ENCODE measurements at regions not wholly inside any gene's neighbourhood (a gene's known extent, or its start where the extent isn't known, plus 50 kb on each side); places are given as distances from the start of the nearest gene placed in this dataset.

- no peak for DNase-seq (ENCODE audit: low read depth in 3 of 3)
Measured at GRCh38 chr13:53847502-53847901, 818.9 kb downstream of the OLFM4 start.

- DNase-seq (ENCODE audit: low read depth in 3 of 3): no peak
Measured at GRCh38 chr13:53848366-53848961, 819.9 kb downstream of the OLFM4 start.

GRCh38 chr13:53854321-53854720, 825.7 kb downstream of the OLFM4 start:
- DNase-seq (ENCODE audit: low read depth in 3 of 3): no peak

GRCh38 chr13:53856573-53857195, 828.1 kb downstream of the OLFM4 start:
- no peak for DNase-seq (ENCODE audit: low read depth in 3 of 3)

- DNase-seq (ENCODE audit: low read depth in 3 of 3): no peak
Measured at GRCh38 chr13:53863520-53863919, 834.9 kb downstream of the OLFM4 start.

- no peak for DNase-seq (ENCODE audit: low read depth in 3 of 3)
Measured at GRCh38 chr13:53873558-53873957, 844.9 kb downstream of the OLFM4 start.

GRCh38 chr13:53878861-53879260, 850.2 kb downstream of the OLFM4 start:
- no peak for DNase-seq (ENCODE audit: low read depth in 3 of 3)

- no peak for DNase-seq (ENCODE audit: low read depth in 3 of 3)
Measured at GRCh38 chr13:53885997-53886396, 857.4 kb downstream of the OLFM4 start.

GRCh38 chr13:53890696-53891095, 862.1 kb downstream of the OLFM4 start:
- DNase-seq (ENCODE audit: low read depth in 3 of 3): no peak

- no peak for DNase-seq (ENCODE audit: low read depth in 3 of 3)
Measured at GRCh38 chr13:53901593-53901992, 873.0 kb downstream of the OLFM4 start.

- DNase-seq (ENCODE audit: low read depth in 3 of 3): no peak
Measured at GRCh38 chr13:53907891-53908290, 879.3 kb downstream of the OLFM4 start.

- no peak for DNase-seq (ENCODE audit: low read depth in 3 of 3)
Measured at GRCh38 chr13:53920916-53921315, 892.3 kb downstream of the OLFM4 start.

- DNase-seq (ENCODE audit: low read depth in 3 of 3): no peak
Measured at GRCh38 chr13:53921473-53921872, 892.9 kb downstream of the OLFM4 start.

- DNase-seq (ENCODE audit: low read depth in 3 of 3): no peak
Measured at GRCh38 chr13:53941588-53942190, 913.1 kb downstream of the OLFM4 start.

- DNase-seq (ENCODE audit: low read depth in 3 of 3): no peak
Measured at GRCh38 chr13:53946500-53946899, 917.9 kb downstream of the OLFM4 start.

GRCh38 chr13:53953183-53953582, 924.6 kb downstream of the OLFM4 start:
- no peak for DNase-seq (ENCODE audit: low read depth in 3 of 3)

Data from stimulated activated CD4-positive, alpha-beta T cell treated with anti-CD3 and anti-CD28 coated beads, TNF-alpha, amount 100 ng/mL, for 24 hours (primary cell).